ENCODE measurements at regions not wholly inside any gene's neighbourhood (a gene's known extent, or its start where the extent isn't known, plus 50 kb on each side); places are given as distances from the start of the nearest gene placed in this dataset.

- Histone ChIP-seq H3K27me3 (no peaks in the 10 kb centered on the region), H3K4me3 (no peak overlapping the region), H3K27ac (no peak overlapping the region), H3K4me1 (peaks cover 0 to 9% (median 4%) of the 10 kb centered on the region in 4 donors), H3K9me3 (no peaks in the 10 kb centered on the region), H3K36me3 (no peaks in the 10 kb centered on the region)
- intact Hi-C loops (cut with DNase I; ENCODE audit: low total_unique reads): no loop called here
- in situ Hi-C loops (cut with MboI; ENCODE audit: low pct_ligation_motif_present in 1 of 4, low pct_unique_long_range_greater_than_20kb in 1 of 4, low sequenced_read_pairs in 3 of 4): no loop called here
- no peak for TF ChIP-seq POLR2A (IDR thresholded peaks at IDR 0.05)
- TF ChIP-seq POLR2AphosphoS5 (IDR thresholded peaks at IDR 0.05): no peak
- TF ChIP-seq EP300 (IDR thresholded peaks at IDR 0.05; ENCODE audit: low read depth): no peak
- no peak for TF ChIP-seq CTCF (IDR thresholded peaks at IDR 0.05)
- WGBS, 2 donors (ENCODE audit: low coverage in 1 of 2): 56 to 62% methylated on average over 1 to 2 of the region's 2 CpGs
- no peak for DNase-seq
Measured at GRCh38 chr16:5466551-5466950, 369.0 kb upstream of the EEF2KMT start.

DNA sequence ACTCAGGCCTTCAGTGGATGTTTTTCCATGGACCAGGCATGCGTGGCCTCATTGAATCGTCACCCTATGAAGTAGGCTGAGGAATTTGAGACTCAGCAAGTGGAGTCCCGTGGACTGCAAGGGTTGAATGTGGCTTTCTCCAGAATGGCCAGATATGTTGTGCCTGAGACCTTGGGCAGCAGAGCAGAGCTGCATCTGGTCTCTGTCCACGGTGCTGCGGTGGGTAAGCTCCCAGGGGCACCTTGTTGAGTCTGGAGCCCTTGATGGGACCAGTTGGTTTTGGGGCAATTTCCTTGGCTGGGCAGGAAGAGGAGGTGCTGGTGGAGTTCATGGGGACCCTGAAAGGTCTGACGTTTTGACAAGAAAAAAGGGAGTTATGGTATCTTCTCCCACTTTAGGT is 368.1 kb upstream of the EEF2KMT start:
- Histone ChIP-seq H3K27me3 (no peaks in the 10 kb centered on the region), H3K27ac (no peak overlapping the region), H3K9me3 (no peaks in the 10 kb centered on the region), H3K36me3 (no peaks in the 10 kb centered on the region), H3K4me3 (no peak overlapping the region), H3K4me1 (peaks cover 0 to 9% (median 4%) of the 10 kb centered on the region in 4 donors)
- intact Hi-C loops (cut with DNase I; ENCODE audit: low total_unique reads) (no loop called here), in situ Hi-C loops (cut with MboI; ENCODE audit: low pct_ligation_motif_present in 1 of 4, low pct_unique_long_range_greater_than_20kb in 1 of 4, low sequenced_read_pairs in 3 of 4) (no loop called here)
- 78 to 100% methylated on average over 1 to 6 of the region's 6 CpGs for WGBS, 2 donors (ENCODE audit: low coverage in 1 of 2)
- no peak for DNase-seq
- TF ChIP-seq EP300 (IDR thresholded peaks at IDR 0.05; ENCODE audit: low read depth): no peak
- no peak for TF ChIP-seq POLR2A (IDR thresholded peaks at IDR 0.05)
- no peak for TF ChIP-seq CTCF (IDR thresholded peaks at IDR 0.05)
- TF ChIP-seq POLR2AphosphoS5 (IDR thresholded peaks at IDR 0.05): no peak

GRCh38 chr16:5463820-5464219 is 366.2 kb upstream of the EEF2KMT start:
- no peaks in the 10 kb centered on the region for H3K36me3 ChIP-seq
- intact Hi-C loops (cut with DNase I; ENCODE audit: low total_unique reads) (no loop called here), in situ Hi-C loops (cut with MboI; ENCODE audit: low pct_ligation_motif_present in 1 of 4, low pct_unique_long_range_greater_than_20kb in 1 of 4, low sequenced_read_pairs in 3 of 4) (no loop called here)
- WGBS, 2 donors (ENCODE audit: low coverage in 1 of 2): 55% methylated on average over 2 of the region's 2 CpGs; no CpG with 5 or more reads in 1 of the 2 donors
- DNase-seq: no peak
- H3K4me3 ChIP-seq: no peak overlapping the region
- TF ChIP-seq POLR2AphosphoS5 (IDR thresholded peaks at IDR 0.05): no peak
- no peak for TF ChIP-seq POLR2A (IDR thresholded peaks at IDR 0.05)
- no peak for TF ChIP-seq EP300 (IDR thresholded peaks at IDR 0.05; ENCODE audit: low read depth)
- no peak for TF ChIP-seq CTCF (IDR thresholded peaks at IDR 0.05)
- H3K4me1 ChIP-seq: peaks cover 0 to 9% (median 4%) of the 10 kb centered on the region in 4 donors
- H3K27ac ChIP-seq: no peak overlapping the region
- no peaks in the 10 kb centered on the region for H3K9me3 ChIP-seq
- no peaks in the 10 kb centered on the region for H3K27me3 ChIP-seq

DNA sequence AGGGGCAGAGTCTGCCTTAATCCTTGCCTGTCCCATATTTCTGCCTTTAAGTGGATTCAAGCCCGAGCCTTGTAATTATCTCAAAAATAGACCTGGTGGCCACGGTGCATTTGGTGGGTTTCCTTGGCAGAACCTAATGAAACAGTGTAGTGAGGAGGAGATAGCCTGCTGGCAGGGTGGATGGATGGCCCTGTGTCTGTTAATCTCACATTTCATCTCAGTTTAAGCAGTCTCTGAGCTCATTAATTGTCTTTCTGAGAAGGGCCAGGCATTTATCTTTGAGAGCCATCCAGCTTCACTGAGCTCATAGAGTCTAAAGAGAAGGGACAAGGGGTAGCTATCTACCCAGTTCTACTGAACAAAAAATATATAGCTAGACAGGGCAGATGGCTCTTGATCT is 364.0 kb upstream of the EEF2KMT start:
- DNase-seq: no peak
- no peaks in the 10 kb centered on the region for H3K36me3 ChIP-seq
- TF ChIP-seq CTCF (IDR thresholded peaks at IDR 0.05): no peak
- peaks cover 0 to 9% (median 4%) of the 10 kb centered on the region in 4 donors for H3K4me1 ChIP-seq
- in situ Hi-C loops (cut with MboI; ENCODE audit: low pct_ligation_motif_present in 1 of 4, low pct_unique_long_range_greater_than_20kb in 1 of 4, low sequenced_read_pairs in 3 of 4) (no loop called here), intact Hi-C loops (cut with DNase I; ENCODE audit: low total_unique reads) (no loop called here)
- no peaks in the 10 kb centered on the region for H3K9me3 ChIP-seq
- H3K27me3 ChIP-seq: no peaks in the 10 kb centered on the region
- no peak overlapping the region for H3K4me3 ChIP-seq
- WGBS, 2 donors (ENCODE audit: low coverage in 1 of 2): 62 to 64% methylated on average over 2 of the region's 2 CpGs
- H3K27ac ChIP-seq: no peak overlapping the region

Data from transverse colon (tissue), 4 donors.